ENCODE measurements at regions not wholly inside any gene's neighbourhood (a gene's known extent, or its start where the extent isn't known, plus 50 kb on each side); places are given as distances from the start of the nearest gene placed in this dataset.

DNA sequence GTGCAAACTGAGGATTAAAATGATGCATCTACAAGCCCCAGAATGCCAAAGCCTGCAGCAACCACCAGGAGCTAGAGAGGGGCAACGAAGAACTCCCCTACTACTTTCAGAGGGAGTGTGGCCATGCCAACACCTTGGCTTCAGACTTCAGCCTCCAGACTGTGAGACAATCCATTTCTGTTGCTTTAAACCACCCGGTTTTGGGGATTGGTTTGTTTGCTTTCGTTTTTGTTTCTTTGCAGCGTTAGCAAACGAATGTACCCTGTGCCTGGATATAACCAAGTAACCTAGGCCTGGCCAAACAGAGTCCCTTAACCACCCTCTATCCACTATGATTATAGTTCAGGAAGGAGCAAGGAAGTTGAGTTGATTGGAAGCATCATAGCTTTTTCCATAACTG lies 171.2 kb upstream of the NCK2 start:
- DNase-seq (ENCODE audit: low read depth, low spot score) = no peak

DNA sequence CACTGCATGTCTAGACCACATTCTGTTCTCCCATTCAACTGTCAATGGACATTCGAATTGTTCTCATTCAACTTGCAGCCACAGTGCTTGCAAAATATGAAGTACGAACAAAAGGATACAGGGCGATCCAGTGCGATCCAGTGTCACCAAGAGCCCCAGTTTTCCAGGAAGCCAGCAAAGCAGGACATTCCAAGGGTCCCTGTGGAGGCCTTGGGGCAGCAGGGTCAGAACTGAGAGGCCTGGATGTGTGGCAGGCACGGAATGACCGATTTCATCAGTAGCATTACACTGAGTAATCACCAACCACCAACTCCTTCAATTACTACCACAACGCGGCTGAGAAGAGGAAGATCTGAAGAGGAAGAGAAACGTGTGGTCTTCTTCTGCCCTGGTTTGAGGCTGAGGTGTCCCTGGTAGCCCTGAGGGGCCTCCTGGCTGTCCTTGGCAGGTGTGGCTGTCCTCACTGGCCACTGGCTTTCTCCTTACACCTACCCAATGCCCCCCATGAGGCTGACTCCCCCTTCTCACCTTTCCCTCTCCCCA lies 172.7 kb upstream of the FHL2 start:
- no peak for DNase-seq (ENCODE audit: low read depth, low spot score)

GRCh38 chr2:105570757-105571156 lies 171.9 kb upstream of the FHL2 start:
- DNase-seq (ENCODE audit: low read depth, low spot score) = no peak

GRCh38 chr2:105570326-105570725 lies 171.5 kb upstream of the FHL2 start:
- no peak for DNase-seq (ENCODE audit: low read depth, low spot score)

- no peak for DNase-seq (ENCODE audit: low read depth, low spot score)
Measured at GRCh38 chr2:105569606-105570005, 170.8 kb upstream of the FHL2 start.

GRCh38 chr2:105567996-105568494 lies 169.2 kb upstream of the FHL2 start:
- no peak for DNase-seq (ENCODE audit: low read depth, low spot score)

- DNase-seq (ENCODE audit: low read depth, low spot score) = no peak
Measured at GRCh38 chr2:105563000-105563719, 164.3 kb upstream of the FHL2 start.

DNA sequence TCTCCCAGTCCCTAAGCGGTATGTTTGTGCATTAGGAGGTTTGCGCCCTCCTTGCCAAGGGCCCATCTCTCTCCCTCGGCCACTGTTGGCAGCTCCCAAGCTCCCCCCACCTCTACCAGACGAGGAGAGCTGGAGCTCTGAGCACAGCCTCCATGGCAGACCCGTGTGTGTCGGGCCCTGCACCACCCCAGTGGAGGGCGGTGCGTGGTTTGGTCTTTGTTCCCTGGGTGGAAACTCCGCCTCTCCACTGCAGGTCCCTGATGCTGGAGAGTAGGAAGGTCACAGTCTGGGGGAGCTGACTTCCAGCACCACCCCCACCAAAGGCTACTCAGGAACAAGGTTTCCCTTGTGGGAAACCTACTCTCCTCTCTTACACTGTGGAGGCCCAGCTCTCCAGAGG lies 162.6 kb upstream of the FHL2 start:
- DNase-seq (ENCODE audit: low read depth, low spot score) = no peak

DNA sequence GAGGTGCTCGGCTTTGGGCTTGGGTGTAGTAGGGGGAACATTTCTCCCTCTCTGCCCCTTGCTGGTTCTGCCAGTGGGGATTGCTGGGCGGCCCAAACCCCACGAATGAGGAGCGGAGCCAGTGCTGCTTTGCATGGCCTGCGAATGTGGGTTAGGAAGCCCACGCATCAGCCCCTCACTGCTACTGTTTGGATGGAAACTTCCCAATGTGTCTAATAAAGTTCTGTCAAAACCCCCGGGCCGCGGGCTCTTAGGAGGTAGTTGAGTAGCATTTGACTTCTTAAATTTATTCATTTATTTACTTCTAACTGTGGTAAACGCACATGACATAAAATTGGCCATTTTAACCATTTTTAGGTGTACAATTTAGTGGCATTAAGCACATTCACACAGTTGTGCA lies 161.3 kb upstream of the FHL2 start:
- DNase-seq (ENCODE audit: low read depth, low spot score) = no peak

- no peak for DNase-seq (ENCODE audit: low read depth, low spot score)
Measured at GRCh38 chr2:105557021-105557920, 158.4 kb upstream of the FHL2 start.

- DNase-seq (ENCODE audit: low read depth, low spot score) = no peak
Measured at GRCh38 chr2:105556366-105556765, 157.5 kb upstream of the FHL2 start.

- DNase-seq (ENCODE audit: low read depth, low spot score) = no peak
Measured at GRCh38 chr2:105554235-105554634, 155.4 kb upstream of the FHL2 start.

DNA sequence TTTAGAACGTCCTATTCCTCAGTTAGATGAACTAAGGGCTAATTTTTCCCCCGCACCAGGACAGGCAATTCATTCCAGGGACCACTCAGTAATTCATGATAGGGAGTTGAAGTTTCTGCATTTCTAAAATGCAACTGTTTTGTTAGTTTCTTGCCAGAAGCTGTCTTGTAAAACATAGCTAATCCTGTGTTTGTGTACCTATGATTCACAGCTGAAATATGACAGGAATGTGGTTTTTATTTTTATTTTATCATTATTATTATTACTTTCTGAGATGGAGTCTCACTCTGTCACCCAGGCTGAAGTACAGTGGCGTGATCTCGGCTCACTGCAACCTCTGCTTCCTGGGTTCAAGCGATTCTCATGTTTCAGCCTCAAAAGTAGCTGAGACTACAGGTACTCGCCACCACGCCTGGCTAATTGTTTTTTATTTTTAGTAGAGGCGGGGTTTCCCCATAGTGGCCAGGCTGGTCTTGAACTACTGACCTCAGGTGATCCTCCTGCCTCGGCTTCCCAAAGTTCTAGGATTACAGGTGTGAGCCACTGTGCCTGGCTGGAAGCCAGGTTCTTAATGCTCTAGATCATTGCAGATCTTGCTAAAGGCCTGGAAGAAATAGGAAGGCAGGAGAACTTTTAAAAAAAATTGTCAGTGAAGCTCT lies 154.8 kb upstream of the FHL2 start:
- no peak for DNase-seq (ENCODE audit: low read depth, low spot score)

GRCh38 chr2:105546628-105546974 lies 147.8 kb upstream of the FHL2 start:
- no peak for DNase-seq (ENCODE audit: low read depth, low spot score)

- no peak for DNase-seq (ENCODE audit: low read depth, low spot score)
Measured at GRCh38 chr2:105545730-105546627, 147.1 kb upstream of the FHL2 start.

GRCh38 chr2:105544591-105545377 lies 145.9 kb upstream of the FHL2 start:
- no peak for DNase-seq (ENCODE audit: low read depth, low spot score)

DNA sequence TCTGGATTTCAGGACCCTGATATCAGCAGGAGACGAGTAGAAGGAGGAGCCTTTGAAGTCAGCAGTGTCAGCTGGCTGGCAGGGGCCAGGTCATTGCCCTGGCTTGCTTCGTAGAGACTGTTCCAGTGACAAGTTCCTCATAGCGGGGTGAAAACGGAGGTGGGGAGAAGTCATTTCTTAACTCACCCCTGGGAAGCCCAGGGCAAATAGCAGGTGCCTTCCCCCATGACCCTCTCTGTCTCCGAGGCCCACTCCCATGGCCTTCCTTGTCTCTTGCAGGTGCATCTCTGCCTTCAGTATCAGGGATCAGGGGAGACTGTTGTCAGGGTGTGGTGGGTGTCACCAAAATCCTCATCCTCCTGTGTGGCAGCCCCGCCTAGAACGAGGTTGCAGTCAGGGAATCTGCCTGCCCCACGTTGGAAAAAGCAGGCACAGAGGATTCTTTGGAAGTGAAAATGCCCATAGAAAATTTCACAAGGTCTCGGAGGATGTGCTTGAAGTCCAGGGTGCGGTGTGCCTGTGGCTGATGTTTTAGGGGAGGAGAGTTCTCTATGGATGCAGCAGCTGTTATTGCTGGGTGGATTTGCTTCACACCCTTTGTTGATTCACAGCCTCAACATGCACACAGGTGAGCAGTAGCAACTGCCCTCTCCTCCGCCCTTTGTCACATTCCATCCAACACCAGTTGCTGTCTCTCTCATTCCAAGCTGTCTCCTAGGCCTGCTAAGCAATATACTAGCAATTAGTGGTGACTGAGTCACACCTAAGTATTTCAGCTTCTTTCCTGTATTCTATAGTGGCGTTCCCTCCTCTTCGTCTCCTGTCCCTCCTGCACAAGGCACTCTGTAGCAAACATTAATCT lies 142.6 kb upstream of the FHL2 start:
- no peak for DNase-seq (ENCODE audit: low read depth, low spot score)

DNA sequence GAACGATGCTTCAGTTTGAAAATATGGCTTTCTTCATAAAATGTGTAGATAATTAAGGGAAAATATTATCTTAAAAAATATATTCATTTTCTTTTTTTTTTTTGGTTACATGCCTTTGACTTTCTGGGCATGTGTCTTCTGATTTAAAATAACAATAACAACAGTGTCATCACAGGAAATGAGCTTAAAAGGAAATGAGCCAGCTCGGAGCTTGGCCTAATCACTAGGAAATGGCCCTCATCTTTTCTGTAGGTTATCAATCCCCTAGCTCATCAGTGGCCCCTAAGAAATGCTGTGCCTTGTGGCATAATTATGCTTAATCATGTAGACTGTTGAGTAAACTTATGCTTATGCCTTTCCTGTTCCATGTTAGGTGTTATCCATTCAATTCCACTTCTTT lies 141.8 kb upstream of the FHL2 start:
- DNase-seq (ENCODE audit: low read depth, low spot score) = no peak

DNA sequence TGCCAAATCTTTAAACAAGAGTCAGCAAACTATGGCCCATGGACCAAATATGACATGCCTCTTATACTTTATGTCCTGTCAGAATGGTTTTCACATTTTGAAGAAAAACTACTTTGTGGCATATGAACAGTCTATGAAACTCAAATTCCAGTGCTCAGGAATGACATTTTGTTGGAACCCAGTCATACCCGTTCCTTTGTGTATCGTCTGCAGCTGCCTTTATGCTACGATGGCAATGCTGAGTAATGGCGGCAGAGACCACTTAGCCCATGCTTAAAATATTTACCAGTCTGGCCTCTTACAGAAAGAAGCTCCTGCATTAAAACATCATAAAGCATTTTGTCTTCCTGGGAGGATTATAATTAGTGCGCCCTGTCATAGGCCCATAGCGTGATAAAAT lies 140.5 kb upstream of the FHL2 start:
- no peak for DNase-seq (ENCODE audit: low read depth, low spot score)
